Spleen (tissue), 11 donors: ENCODE measurements at regions not wholly inside any gene's neighbourhood (a gene's known extent, or its start where the extent isn't known, plus 50 kb on each side); places are given as distances from the start of the nearest gene placed in this dataset.

Source experiments
- DNase-seq: peaks from one replicate; pipeline ENCODE4 v3.0.0-alpha.2; 2020
- H3K27ac ChIP-seq, 8 donors: fragments of 200-600 bp; sonication (generic) in 7 of 8; 1 replicate in 4 of 8; 2 replicates in 4 of 8; pipeline versions ENCODE4 v1.5.0 to v1.8.0; 2016 to 2021; ENCODE audit warnings: inconsistent platforms in 4 of 8, mild to moderate bottlenecking in 4 of 8, moderate library complexity in 1 of 8
- H3K27me3 ChIP-seq, 7 donors: fragments of 200-600 bp; sonication (generic) in 6 of 7; replicated peaks in 1 of 7; 1 replicate in 4 of 7; 2 replicates in 3 of 7; pipeline versions ENCODE4 v1.5.0 to v1.8.0; 2016 to 2021; ENCODE audit warnings: inconsistent platforms in 3 of 7, mild to moderate bottlenecking in 1 of 7
- H3K36me3 ChIP-seq, 6 donors: fragments of 200-600 bp; sonication (generic) in 5 of 6; 1 replicate in 4 of 6; 2 replicates in 2 of 6; pipeline versions ENCODE4 v1.5.0 to v1.8.0; 2016 to 2021; ENCODE audit warnings: inconsistent platforms in 2 of 6
- H3K4me1 ChIP-seq, 6 donors: fragments of 200-600 bp; sonication (generic) in 5 of 6; 1 replicate in 3 of 6; 2 replicates in 3 of 6; pipeline versions ENCODE4 v1.5.0 to v1.8.0; 2016 to 2021; ENCODE audit warnings: inconsistent platforms in 3 of 6
- H3K4me3 ChIP-seq, 8 donors: fragments of 200-600 bp; sonication (generic) in 7 of 8; 1 replicate in 4 of 8; 2 replicates in 4 of 8; pipeline versions ENCODE4 v1.5.0 to v1.8.0; 2016 to 2021; ENCODE audit warnings: inconsistent platforms in 4 of 8, mild to moderate bottlenecking in 4 of 8, moderate library complexity in 2 of 8
- H3K9me3 ChIP-seq, 8 donors: fragments of 200-600 bp; sonication (generic) in 7 of 8; 1 replicate in 4 of 8; 2 replicates in 4 of 8; pipeline versions ENCODE4 v1.5.0 to v1.8.0; 2016 to 2021; ENCODE audit warnings: inconsistent platforms in 4 of 8
- CTCF ChIP-seq, 11 experiments: fragments of 200-600 bp in 7 of 11; fragments of 450-650 bp in 4 of 11; sonication (generic) in 4 of 11; IDR thresholded peaks in 8 of 11; conservative IDR thresholded peaks in 3 of 11; 1 replicate in 7 of 11; 2 replicates in 4 of 11; pipeline versions ENCODE4 v1.4.0 to v1.8.0; 2016 to 2021; ENCODE audit warnings: antibody characterized with exemption in 11 of 11, inconsistent platforms in 4 of 11, mild to moderate bottlenecking in 1 of 11
- POLR2A ChIP-seq, 3 donors: fragments of 450-650 bp; IDR thresholded peaks; one replicate each; pipeline ENCODE4 v1.5.1; 2017; ENCODE audit warnings: antibody characterized with exemption in 3 of 3, mild to moderate bottlenecking in 1 of 3
- POLR2AphosphoS5 ChIP-seq, 3 donors: sonication (generic); formaldehyde crosslinking; IDR thresholded peaks; one replicate each; pipeline ENCODE4 v1.5.1; 2017; ENCODE audit warnings: antibody characterized with exemption in 3 of 3
- WGBS, 5 donors: extraction: QIAGEN DNeasy Blood & Tissue Kit in 3 of 5; methylation state at CpG; one replicate each; pipeline versions ENCODE4 v1.1.5 to v1.1.7; 2013 to 2018; 5-methylcytosine and 5-hydroxymethylcytosine counted together
- intact Hi-C: fragments of 100-400 bp; cut with DNase I; formaldehyde crosslinking; loops from one replicate; pipeline ENCODE4 v1.15.0; 2023; ENCODE audit warnings: low total_unique reads
- donor health status: healthy with polysubstance abuse.
- donor health status: DM: no; HTN: no; CAD: no; lungs with moderate emphysema.
- donor health status: DM: no; HTN: no; CAD: no.
- donor health status: Bipolar disorder and iron deficiency.
- donor health status: healthy.
- donor health status: DM: no; HTN: no; CAD: no.
- donor health status: DM: yes; HTN: yes; CAD: no.

- DNase-seq: no peak
- no peaks in the 10 kb centered on the region for H3K27me3 ChIP-seq
- H3K4me3 ChIP-seq: no peak overlapping the region
- peaks cover 0 to 17% (median 0%) of the 10 kb centered on the region in 8 donors for H3K9me3 ChIP-seq
- 75 to 87% (median 80%) methylated on average over 8 of the region's 8 CpGs for WGBS, 5 donors
- no peak overlapping the region for H3K27ac ChIP-seq
- TF ChIP-seq POLR2AphosphoS5 (IDR thresholded peaks at IDR 0.05): no peak
- TF ChIP-seq CTCF (IDR thresholded peaks at IDR 0.05 in 8 of 11, conservative IDR thresholded peaks at IDR 0.05 in 3 of 11): no peak
- TF ChIP-seq POLR2A (IDR thresholded peaks at IDR 0.05): no peak
- H3K4me1 ChIP-seq: no peaks in the 10 kb centered on the region
- H3K36me3 ChIP-seq: no peaks in the 10 kb centered on the region
- intact Hi-C loops: no loop called here
Measured at GRCh38 chr2:107025869-107026380, 140.0 kb upstream of the ST6GAL2 start.

GRCh38 chr2:107027205-107027604 lies 141.2 kb upstream of the ST6GAL2 start:
- Histone ChIP-seq H3K27me3 (no peaks in the 10 kb centered on the region), H3K27ac (no peak overlapping the region), H3K4me1 (no peaks in the 10 kb centered on the region), H3K36me3 (no peaks in the 10 kb centered on the region), H3K4me3 (no peak overlapping the region), H3K9me3 (peaks cover 0 to 17% (median 0%) of the 10 kb centered on the region in 8 donors)
- 74 to 87% (median 83%) methylated on average over 1 of the region's 1 CpG for WGBS, 5 donors
- no peak for DNase-seq
- TF ChIP-seq CTCF (IDR thresholded peaks at IDR 0.05 in 8 of 11, conservative IDR thresholded peaks at IDR 0.05 in 3 of 11) (no peak), POLR2A (IDR thresholded peaks at IDR 0.05) (no peak), POLR2AphosphoS5 (IDR thresholded peaks at IDR 0.05) (no peak)
- intact Hi-C loops: no loop called here

- no peaks in the 10 kb centered on the region for H3K27me3 ChIP-seq
- peaks cover 0 to 17% (median 0%) of the 10 kb centered on the region in 8 donors for H3K9me3 ChIP-seq
- no peak for DNase-seq
- intact Hi-C loops: no loop called here
- H3K4me1 ChIP-seq: no peaks in the 10 kb centered on the region
- no peak overlapping the region for H3K27ac ChIP-seq
- no peaks in the 10 kb centered on the region for H3K36me3 ChIP-seq
- no peak overlapping the region for H3K4me3 ChIP-seq
- TF ChIP-seq POLR2AphosphoS5 (IDR thresholded peaks at IDR 0.05) (no peak), POLR2A (IDR thresholded peaks at IDR 0.05) (no peak), CTCF (IDR thresholded peaks at IDR 0.05 in 8 of 11, conservative IDR thresholded peaks at IDR 0.05 in 3 of 11) (no peak)
Measured at GRCh38 chr2:107027810-107028209, 141.8 kb upstream of the ST6GAL2 start.

GRCh38 chr2:107028661-107029060 lies 142.7 kb upstream of the ST6GAL2 start:
- WGBS, 5 donors: 63 to 79% (median 66%) methylated on average over 1 of the region's 1 CpG
- H3K9me3 ChIP-seq: peaks cover 0 to 14% (median 0%) of the 10 kb centered on the region in 8 donors
- intact Hi-C loops: no loop called here

GRCh38 chr2:107036293-107036692 lies 150.3 kb upstream of the ST6GAL2 start:
- DNase-seq: no peak
- WGBS, 5 donors: 55 to 96% (median 83%) methylated on average over 4 to 5 of the region's 5 CpGs

More at GRCh38 chr2:107028661-107029060, 142.7 kb upstream of the ST6GAL2 start:
- no peak overlapping the region for H3K4me3 ChIP-seq
- DNase-seq: no peak
- TF ChIP-seq POLR2AphosphoS5 (IDR thresholded peaks at IDR 0.05): no peak
- no peak for TF ChIP-seq POLR2A (IDR thresholded peaks at IDR 0.05)
- H3K27me3 ChIP-seq: no peaks in the 10 kb centered on the region
- H3K27ac ChIP-seq: no peak overlapping the region
- H3K4me1 ChIP-seq: no peaks in the 10 kb centered on the region
- no peaks in the 10 kb centered on the region for H3K36me3 ChIP-seq

More at GRCh38 chr2:107036293-107036692, 150.3 kb upstream of the ST6GAL2 start:
- no peaks in the 10 kb centered on the region for H3K36me3 ChIP-seq
- no peak overlapping the region for H3K4me3 ChIP-seq
- no peak overlapping the region for H3K27ac ChIP-seq
- no peaks in the 10 kb centered on the region for H3K4me1 ChIP-seq
- intact Hi-C loops: no loop called here
- no peaks in the 10 kb centered on the region for H3K27me3 ChIP-seq
- peaks cover 0 to 28% (median 13%) of the 10 kb centered on the region in 8 donors for H3K9me3 ChIP-seq
- no peak for TF ChIP-seq POLR2AphosphoS5 (IDR thresholded peaks at IDR 0.05)
- TF ChIP-seq POLR2A (IDR thresholded peaks at IDR 0.05): no peak
- no peak for TF ChIP-seq CTCF (IDR thresholded peaks at IDR 0.05 in 8 of 11, conservative IDR thresholded peaks at IDR 0.05 in 3 of 11)
